SK-N-SH (cell line): ENCODE measurements at regions not wholly inside any gene's neighbourhood (a gene's known extent, or its start where the extent isn't known, plus 50 kb on each side); places are given as distances from the start of the nearest gene placed in this dataset.

ENCODE experiments used
- CHD2 ChIP-seq: fragments of 150-350 bp; IDR thresholded peaks from 2 replicates; pipeline ENCODE4 v1.6.1; 2018; ENCODE audit warnings: low read length; ENCODE audit not compliant: partially characterized antibody
- CTCF ChIP-seq: fragments of 200-600 bp; sonication (generic); IDR thresholded peaks from 2 replicates; pipeline ENCODE4 v1.6.1; 2017; ENCODE audit warnings: antibody characterized with exemption, mild to moderate bottlenecking, moderate library complexity
- FOXJ3 ChIP-seq: sonication (generic); formaldehyde crosslinking; IDR thresholded peaks from 2 replicates; pipeline ENCODE4 v1.5.1; 2020; ENCODE audit warnings: mild to moderate bottlenecking, missing genetic modification reagents
- JUND ChIP-seq: IDR thresholded peaks from 2 replicates; pipeline ENCODE4 v1.4.0; 2012
- NRF1 ChIP-seq: IDR thresholded peaks from 2 replicates; pipeline ENCODE4 v1.6.1; 2012; ENCODE audit warnings: low read depth, mild to moderate bottlenecking, low read length
- POLR2AphosphoS5 ChIP-seq: IDR thresholded peaks from 2 replicates; pipeline ENCODE4 v1.6.1; 2012; ENCODE audit warnings: low read depth, low read length
- RAD21 ChIP-seq: IDR thresholded peaks from 2 replicates; pipeline ENCODE4 v1.6.1; 2012; ENCODE audit warnings: mild to moderate bottlenecking, low read length
- RFX5 ChIP-seq: IDR thresholded peaks from 2 replicates; pipeline ENCODE4 v1.6.1; 2012; ENCODE audit warnings: mild to moderate bottlenecking, improper control_type of control experiment, low read length
- TCF12 ChIP-seq: IDR thresholded peaks from 2 replicates; pipeline ENCODE4 v1.4.0; 2012

GRCh38 chr21:24224422-24224821 lies 1382.9 kb downstream of the MRPL39 start:
- TF ChIP-seq CTCF (no peak), TCF12 (no peak), CHD2 (no peak), POLR2AphosphoS5 (no peak), RAD21 (no peak), RFX5 (no peak), FOXJ3 (CRISPR knock-in tag) (no peak), JUND (no peak), NRF1 (no peak)
